Neural progenitor cell (in vitro differentiated cells): ENCODE measurements at regions not wholly inside any gene's neighbourhood (a gene's known extent, or its start where the extent isn't known, plus 50 kb on each side); places are given as distances from the start of the nearest gene placed in this dataset.

Experiments
- DNase-seq: peaks from one replicate; pipeline ENCODE4 v3.0.0-alpha.2; 2016; ENCODE audit warnings: low spot score
- H2AFZ ChIP-seq: fragments of 200-600 bp; sonication (generic); replicated peaks from 2 replicates; pipeline ENCODE4 v1.6.1; 2016; ENCODE audit warnings: antibody characterized with exemption
- H3F3A ChIP-seq: fragments of 200-600 bp; sonication (generic); 2 replicates; pipeline ENCODE4 v1.6.1; 2016; ENCODE audit warnings: antibody characterized with exemption, low read depth
- H3K27ac ChIP-seq: fragments of 200-600 bp; sonication (generic); 2 replicates; pipeline ENCODE4 v1.5.1; 2016; ENCODE audit warnings: mild to moderate bottlenecking
- H3K27me3 ChIP-seq: fragments of 200-600 bp; sonication (generic); 2 replicates; pipeline ENCODE4 v1.6.1; 2016; ENCODE audit warnings: mild to moderate bottlenecking, moderate library complexity
- H3K36me3 ChIP-seq: fragments of 200-600 bp; sonication (generic); 2 replicates; pipeline ENCODE4 v1.5.1; 2016
- H3K4me1 ChIP-seq: fragments of 200-600 bp; sonication (generic); 2 replicates; pipeline ENCODE4 v1.6.1; 2016; ENCODE audit warnings: mixed run types
- H3K4me2 ChIP-seq: fragments of 200-600 bp; sonication (generic); 2 replicates; pipeline ENCODE4 v1.6.1; 2016
- H3K4me3 ChIP-seq: fragments of 200-600 bp; sonication (generic); 2 replicates; pipeline ENCODE4 v1.5.1; 2016
- H3K79me2 ChIP-seq: fragments of 200-600 bp; sonication (generic); 2 replicates; pipeline ENCODE4 v1.6.1; 2016; ENCODE audit warnings: low read depth
- H3K9ac ChIP-seq: fragments of 200-600 bp; sonication (generic); 2 replicates; pipeline ENCODE4 v1.6.1; 2016
- H3K9me3 ChIP-seq: fragments of 200-600 bp; sonication (generic); 2 replicates; pipeline ENCODE4 v1.5.1; 2016; ENCODE audit warnings: low read depth
- H4K20me1 ChIP-seq: fragments of 200-600 bp; sonication (generic); 2 replicates; pipeline ENCODE4 v1.6.1; 2016; ENCODE audit warnings: low read depth
- H3K27ac Mint-ChIP-seq: 3 replicates; pipeline ENCODE4 v1.8.0; 2021; ENCODE audit warnings: mixed read lengths
- H3K27me3 Mint-ChIP-seq: 2 replicates; pipeline ENCODE4 v1.8.0; 2022; ENCODE audit warnings: low read depth, mild to moderate bottlenecking, inconsistent platforms, moderate library complexity, mixed read lengths; ENCODE audit not compliant: insufficient read depth
- H3K36me3 Mint-ChIP-seq: 3 replicates; pipeline ENCODE4 v1.8.0; 2021; ENCODE audit warnings: mixed read lengths
- H3K4me1 Mint-ChIP-seq: 3 replicates; pipeline ENCODE4 v1.8.0; 2021; ENCODE audit warnings: mixed read lengths
- H3K4me3 Mint-ChIP-seq: 3 replicates; pipeline ENCODE4 v1.8.0; 2021; ENCODE audit warnings: mild to moderate bottlenecking, moderate library complexity, mixed read lengths
- H3K9me3 Mint-ChIP-seq: 3 replicates; pipeline ENCODE4 v1.8.0; 2020; ENCODE audit warnings: mixed read lengths
- CTCF ChIP-seq: fragments of 200-600 bp; sonication (generic); IDR thresholded peaks from 2 replicates; pipeline ENCODE4 v1.5.1; 2017; ENCODE audit warnings: antibody characterized with exemption, mild to moderate bottlenecking
- EZH2 ChIP-seq: fragments of 200-600 bp; sonication (generic); IDR thresholded peaks from 2 replicates; pipeline ENCODE4 v1.6.1; 2017; ENCODE audit warnings: antibody characterized with exemption, mild to moderate bottlenecking, moderate library complexity
- EZH2phosphoT487 ChIP-seq: fragments of 200-600 bp; sonication (generic); IDR thresholded peaks from 2 replicates; pipeline ENCODE4 v1.6.1; 2017; ENCODE audit warnings: antibody characterized with exemption

GRCh38 chr4:126894963-126895362 lies 737.8 kb upstream of the INTU start:
- Histone ChIP-seq H3K36me3 (no peaks in the 10 kb centered on the region), H3K4me2 (no peak overlapping the region), H3K79me2 (no peaks in the 10 kb centered on the region), H3K27me3 (no peaks in the 10 kb centered on the region), H3K9ac (no peak overlapping the region), H2AFZ (no peak overlapping the region), H3K9me3 (no peaks in the 10 kb centered on the region), H3K27ac (no peak overlapping the region), H3F3A (no peaks in the 10 kb centered on the region), H4K20me1 (no peaks in the 10 kb centered on the region), H3K4me1 (no peaks in the 10 kb centered on the region), H3K4me3 (no peak overlapping the region)
- TF ChIP-seq CTCF (no peak), EZH2 (no peak), EZH2phosphoT487 (no peak)
- Mint-ChIP-seq H3K4me1 (no peaks in the 10 kb centered on the region), H3K4me3 (no peak overlapping the region), H3K9me3 (peaks cover 32% of the 10 kb centered on the region), H3K36me3 (peaks cover 2% of the 10 kb centered on the region), H3K27ac (no peak overlapping the region), H3K27me3 (peaks cover 5% of the 10 kb centered on the region)
- no peak for DNase-seq

- Histone ChIP-seq H3F3A (no peaks in the 10 kb centered on the region), H3K4me3 (no peak overlapping the region), H3K79me2 (no peaks in the 10 kb centered on the region), H3K9me3 (no peaks in the 10 kb centered on the region), H4K20me1 (no peaks in the 10 kb centered on the region), H3K27me3 (no peaks in the 10 kb centered on the region), H3K36me3 (no peaks in the 10 kb centered on the region), H3K9ac (no peak overlapping the region), H3K4me1 (no peaks in the 10 kb centered on the region), H3K27ac (no peak overlapping the region), H2AFZ (no peak overlapping the region), H3K4me2 (no peak overlapping the region)
- Mint-ChIP-seq H3K4me3 (no peak overlapping the region), H3K27ac (no peak overlapping the region), H3K36me3 (peaks cover 3% of the 10 kb centered on the region), H3K27me3 (peaks cover 5% of the 10 kb centered on the region), H3K4me1 (no peaks in the 10 kb centered on the region), H3K9me3 (peaks cover 32% of the 10 kb centered on the region)
- no peak for TF ChIP-seq EZH2
- TF ChIP-seq CTCF = no peak
- TF ChIP-seq EZH2phosphoT487 = no peak
- DNase-seq = no peak
Observed at GRCh38 chr4:126895988-126896570, 736.7 kb upstream of the INTU start.

GRCh38 chr4:126897038-126897437 lies 735.7 kb upstream of the INTU start:
- H3K9me3 Mint-ChIP-seq = peaks cover 32% of the 10 kb centered on the region
- Histone ChIP-seq H3K4me3 (no peak overlapping the region), H3K27ac (no peak overlapping the region), H3K4me1 (no peaks in the 10 kb centered on the region), H3K27me3 (no peaks in the 10 kb centered on the region), H3K9me3 (no peaks in the 10 kb centered on the region), H3K36me3 (no peaks in the 10 kb centered on the region), H3K4me2 (no peak overlapping the region), H3K9ac (no peak overlapping the region), H3K79me2 (no peaks in the 10 kb centered on the region), H2AFZ (no peak overlapping the region), H3F3A (no peaks in the 10 kb centered on the region), H4K20me1 (no peaks in the 10 kb centered on the region)
- no peak overlapping the region for H3K27ac Mint-ChIP-seq
- no peak for TF ChIP-seq EZH2phosphoT487
- TF ChIP-seq EZH2 = no peak
- no peak for TF ChIP-seq CTCF
- H3K36me3 Mint-ChIP-seq = peaks cover 5% of the 10 kb centered on the region
- no peaks in the 10 kb centered on the region for H3K4me1 Mint-ChIP-seq
- no peak overlapping the region for H3K4me3 Mint-ChIP-seq
- H3K27me3 Mint-ChIP-seq = peaks cover 5% of the 10 kb centered on the region
- no peak for DNase-seq
